ENCODE measurements at regions not wholly inside any gene's neighbourhood (a gene's known extent, or its start where the extent isn't known, plus 50 kb on each side); places are given as distances from the start of the nearest gene placed in this dataset.

DNA sequence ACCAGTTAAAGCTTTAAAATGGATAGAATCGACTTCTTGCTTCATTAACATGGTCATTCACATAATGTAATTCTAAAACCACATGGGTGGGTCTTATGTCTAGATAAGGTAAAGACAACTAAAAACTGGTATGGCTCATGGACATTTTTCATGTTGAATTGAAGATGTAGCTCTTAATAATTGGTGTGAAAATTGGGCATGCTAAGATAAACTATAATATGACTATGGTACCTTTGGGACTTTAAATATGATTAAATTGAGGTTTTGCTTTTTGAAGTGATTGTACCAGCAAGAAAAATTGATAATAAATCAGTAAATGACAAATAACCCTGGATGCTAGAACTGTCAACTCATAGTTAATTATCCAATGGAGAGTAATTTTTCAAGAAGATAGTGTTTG is 710.7 kb upstream of the PTPRD start:
- DNase-seq (ENCODE audit: low spot score), result no peak

DNA sequence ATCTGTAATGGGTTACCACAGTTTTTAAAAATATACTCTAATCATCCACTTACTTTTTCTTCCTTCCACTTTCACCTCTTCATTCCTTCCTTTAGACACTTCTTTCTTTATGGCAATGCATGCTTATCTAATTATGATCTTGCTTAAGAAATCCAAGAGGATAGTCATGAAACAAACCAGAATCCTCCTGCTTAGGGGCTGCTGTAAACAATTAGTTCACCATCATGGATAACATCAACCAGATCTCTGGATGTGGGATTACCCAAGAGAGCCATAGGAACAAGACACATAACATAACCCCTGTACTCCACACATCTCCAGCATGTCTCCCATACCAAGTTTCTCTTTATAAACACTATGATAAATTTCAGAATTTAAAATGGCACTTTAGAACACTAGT is 713.4 kb upstream of the PTPRD start:
- DNase-seq (ENCODE audit: low spot score), result no peak

DNA sequence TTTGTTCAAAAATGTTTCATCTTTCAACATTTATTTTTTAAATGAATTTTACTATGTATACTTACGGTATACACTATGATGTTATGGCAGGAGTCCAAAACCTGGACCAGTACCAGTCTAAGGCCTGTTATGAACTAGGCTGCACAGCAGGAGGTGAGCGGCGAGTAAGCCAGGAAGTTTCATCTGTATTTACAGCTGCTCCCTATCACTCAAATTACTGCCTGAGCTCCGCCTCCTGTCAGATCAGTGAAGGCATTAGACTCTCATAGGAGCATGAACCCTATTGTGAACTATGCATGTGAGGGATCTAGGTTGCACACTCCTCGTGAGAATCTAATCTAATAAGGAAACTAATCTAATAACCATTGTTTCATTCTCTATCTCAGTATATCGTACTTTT is 715.5 kb upstream of the PTPRD start:
- no peak for DNase-seq (ENCODE audit: low spot score)

DNA sequence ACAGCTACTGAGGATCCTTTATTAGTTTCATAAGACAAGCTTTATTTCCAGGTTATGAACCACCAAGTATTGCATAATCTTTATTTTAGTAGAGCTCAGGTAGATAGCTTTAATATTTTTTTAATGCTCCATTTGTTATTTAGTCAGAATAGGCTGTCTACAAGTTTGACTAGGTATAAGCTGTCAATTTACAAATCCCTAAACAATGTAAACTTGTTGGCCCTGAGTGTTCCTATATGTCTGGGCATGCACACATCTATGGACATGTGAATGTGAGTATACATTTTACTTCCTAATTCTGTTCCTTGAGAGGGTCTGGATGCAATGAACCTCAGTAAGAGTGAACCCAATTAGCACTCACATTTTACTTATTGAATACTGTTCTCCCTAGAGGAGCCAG is 722.2 kb upstream of the PTPRD start:
- no peak for DNase-seq (ENCODE audit: low spot score)

DNA sequence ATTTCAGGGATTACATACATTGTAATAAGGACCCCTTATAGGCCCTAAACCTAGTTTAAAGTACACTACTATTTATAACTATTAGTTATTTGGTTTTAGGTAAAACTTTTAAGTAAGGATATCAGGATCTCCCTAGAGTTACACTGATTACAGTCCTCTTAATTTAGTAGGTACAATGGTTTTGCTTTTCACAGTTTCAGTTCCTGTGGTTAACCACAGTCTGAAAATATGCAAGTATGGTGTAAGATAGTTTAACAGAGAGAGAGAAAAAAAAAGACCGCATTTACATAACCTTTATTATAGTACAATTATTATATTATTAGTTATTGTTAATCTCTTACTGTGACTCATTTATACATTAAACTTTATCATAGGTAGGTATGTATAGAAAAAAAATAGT is 725.3 kb upstream of the PTPRD start:
- no peak for DNase-seq (ENCODE audit: low spot score)

DNA sequence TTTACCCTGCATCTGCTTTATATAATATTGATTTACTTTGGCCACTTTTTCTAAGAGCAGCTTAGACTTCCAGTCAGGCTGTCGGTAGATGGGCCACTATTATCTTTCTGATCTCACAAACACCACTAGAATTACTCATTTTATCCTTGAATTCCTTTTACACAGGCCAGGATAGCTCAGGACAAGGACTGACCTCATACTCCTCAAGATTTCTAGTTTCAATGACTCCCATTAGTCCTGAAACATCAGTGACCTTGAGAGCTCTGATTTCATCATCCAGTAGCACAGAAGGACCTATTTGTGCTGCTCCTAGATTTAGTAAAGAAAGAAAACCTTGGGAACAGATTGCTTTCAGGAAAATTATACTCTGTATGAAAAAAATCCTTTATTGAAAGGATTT is 727.9 kb upstream of the PTPRD start:
- no peak for DNase-seq (ENCODE audit: low spot score)

DNA sequence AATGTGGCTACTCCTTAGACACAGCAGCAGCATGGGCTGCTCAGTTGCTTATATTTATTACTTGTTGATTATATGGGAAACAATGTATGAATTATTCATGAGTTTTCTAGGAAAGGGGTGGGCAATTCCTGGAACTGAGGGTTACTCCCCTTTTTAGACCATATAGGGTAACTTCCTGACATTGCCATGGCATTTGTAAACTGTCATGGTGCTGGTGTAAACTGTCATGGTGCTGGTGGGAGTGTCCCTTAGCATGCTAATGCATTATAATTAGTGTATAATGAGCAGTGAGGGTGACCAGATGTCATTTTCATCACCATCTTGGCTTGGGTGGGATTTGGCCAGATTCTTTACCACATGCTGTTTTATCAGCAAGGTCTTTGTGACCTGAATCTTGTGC is 734.6 kb upstream of the PTPRD start:
- DNase-seq (ENCODE audit: low spot score), result no peak

DNA sequence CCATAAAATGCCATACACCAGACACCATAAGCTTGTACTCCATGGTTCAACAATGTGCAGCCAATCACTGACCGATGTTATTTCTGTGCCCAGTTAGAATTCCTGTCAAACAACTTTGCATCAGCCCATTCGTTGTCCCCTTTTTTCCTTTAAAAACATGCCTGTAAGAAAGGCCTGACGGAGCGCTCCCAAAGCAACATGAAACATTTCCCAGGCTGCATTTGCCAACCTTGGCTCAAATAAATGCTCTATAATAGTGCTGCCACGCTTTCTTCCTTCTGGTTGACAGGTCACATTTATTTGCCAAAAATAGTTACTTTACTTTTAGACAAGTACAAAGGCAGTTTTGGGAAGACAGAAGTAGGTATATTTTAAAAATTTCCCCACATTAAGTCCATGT is 735.6 kb upstream of the PTPRD start:
- no peak for DNase-seq (ENCODE audit: low spot score)

DNA sequence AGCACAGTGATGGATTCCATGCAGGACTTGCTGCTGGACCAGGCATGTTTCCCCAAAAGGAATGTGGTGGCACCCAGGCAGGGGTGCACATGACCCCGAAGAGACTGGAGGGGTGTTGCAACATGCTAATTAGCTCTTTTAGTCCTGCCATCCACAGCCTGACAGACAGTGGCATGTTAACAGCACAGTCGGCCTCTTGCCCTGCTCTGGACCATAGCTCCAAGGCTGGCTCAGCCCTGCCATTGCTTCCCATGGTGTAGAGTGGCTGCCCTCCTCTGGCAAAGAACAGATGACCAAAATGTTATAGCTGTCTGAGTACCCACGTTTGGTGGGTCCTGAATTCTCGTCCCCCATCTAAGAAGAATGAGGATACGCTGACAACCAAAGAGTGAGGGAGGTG is 736.4 kb upstream of the PTPRD start:
- DNase-seq (ENCODE audit: low spot score), result no peak

DNA sequence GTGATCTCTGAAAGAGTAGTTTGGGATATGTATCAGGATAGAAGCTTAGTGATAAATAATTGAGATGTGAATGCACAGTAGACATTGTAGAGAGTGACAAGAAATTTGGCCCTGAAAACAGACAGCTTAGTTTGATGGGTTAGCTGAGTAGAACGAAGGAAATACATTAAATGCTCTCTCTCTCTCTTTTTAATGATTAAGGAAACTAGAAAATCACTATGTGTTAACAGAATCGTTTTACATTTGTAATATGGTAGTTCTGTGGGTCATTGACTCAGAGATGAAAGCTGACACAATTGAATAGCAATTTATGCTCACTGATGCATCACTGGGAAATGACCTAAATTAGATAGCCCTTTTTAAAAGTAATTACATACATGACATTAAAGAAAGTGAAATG is 739.8 kb upstream of the PTPRD start:
- DNase-seq (ENCODE audit: low spot score), result no peak

DNA sequence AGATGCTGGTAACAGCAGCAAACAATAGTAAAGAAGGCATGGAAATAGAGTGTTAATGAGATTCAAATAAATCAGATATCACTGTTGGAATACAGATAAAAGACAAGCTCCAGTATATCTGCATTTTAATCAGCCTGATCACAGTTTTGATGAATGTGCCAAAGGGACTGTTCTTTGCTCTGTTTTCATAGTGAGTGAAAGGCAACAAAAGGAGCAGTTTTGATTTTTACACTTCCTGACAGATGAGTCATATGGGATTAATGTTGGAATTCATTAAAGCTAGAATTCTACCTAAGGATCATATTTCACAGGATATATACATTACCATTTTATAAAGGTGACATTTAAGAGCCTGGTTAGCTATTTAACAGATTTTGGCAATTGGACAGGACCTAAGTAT is 743.3 kb upstream of the PTPRD start:
- DNase-seq (ENCODE audit: low spot score), result no peak

DNA sequence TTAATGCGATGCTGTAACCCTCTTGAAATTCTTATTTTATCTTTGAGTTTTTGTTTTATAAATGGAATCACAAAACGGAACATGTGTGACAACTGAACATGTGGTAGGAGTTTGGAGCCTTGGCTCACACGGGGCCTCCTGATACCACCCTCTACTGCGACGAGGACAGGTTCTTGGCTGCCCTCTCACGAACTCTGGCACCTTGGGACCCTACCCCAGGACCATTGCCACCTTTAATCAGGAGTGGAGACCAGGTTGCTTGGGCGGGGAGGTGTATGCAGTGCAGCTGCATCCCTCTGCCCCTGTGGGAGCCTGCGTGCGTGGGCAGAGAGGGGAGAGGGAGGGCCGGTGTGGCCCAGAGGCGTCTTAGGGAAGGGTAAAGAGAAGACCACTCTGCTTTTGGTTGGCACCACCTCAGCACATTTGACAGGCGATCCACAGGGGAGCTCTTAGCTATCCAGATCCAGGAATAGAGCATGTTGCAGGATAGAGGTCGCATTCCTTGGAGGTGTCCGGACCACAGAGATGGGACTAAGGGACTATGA is 753.9 kb upstream of the PTPRD start:
- no peak for DNase-seq (ENCODE audit: low spot score)

DNA sequence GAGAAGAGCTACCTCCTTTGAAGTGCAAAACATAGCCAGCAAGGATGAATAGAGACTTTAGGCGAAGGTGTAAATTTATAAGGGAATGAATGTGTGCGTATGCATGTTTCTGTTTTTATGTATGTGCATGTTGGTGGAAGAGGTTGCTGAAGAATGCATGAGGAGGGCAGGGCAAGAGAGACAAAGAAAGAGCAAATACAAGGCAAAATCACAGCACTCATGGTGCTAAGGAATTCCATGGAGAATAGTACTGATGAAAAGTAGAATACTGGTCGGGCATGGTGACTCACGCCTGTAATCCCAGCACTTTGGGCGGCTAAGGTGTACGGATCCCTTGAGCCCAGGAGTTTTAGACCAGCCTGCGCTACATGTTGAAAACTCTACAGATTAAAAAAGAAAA is 762.1 kb upstream of the PTPRD start:
- DNase-seq (ENCODE audit: low spot score), result no peak

DNA sequence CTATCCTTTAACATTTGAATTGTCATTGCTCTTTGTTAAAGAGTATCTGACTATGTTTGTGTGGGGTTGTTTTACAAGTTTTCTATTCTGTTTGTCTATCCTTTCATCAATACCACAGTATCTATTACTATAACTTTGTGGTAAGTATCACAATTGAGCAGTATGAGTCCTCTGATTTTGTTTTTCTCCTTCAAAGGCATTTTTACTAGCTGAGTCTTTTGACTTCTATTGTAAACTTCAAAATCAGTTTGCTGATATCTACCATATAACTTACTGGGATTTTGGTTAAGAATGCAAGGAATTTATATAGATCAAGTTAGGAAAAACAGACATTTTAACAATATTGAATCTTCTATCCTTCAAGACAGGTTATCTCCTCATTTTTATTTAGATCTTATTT is 789.8 kb upstream of the PTPRD start:
- DNase-seq (ENCODE audit: low spot score), result no peak

DNA sequence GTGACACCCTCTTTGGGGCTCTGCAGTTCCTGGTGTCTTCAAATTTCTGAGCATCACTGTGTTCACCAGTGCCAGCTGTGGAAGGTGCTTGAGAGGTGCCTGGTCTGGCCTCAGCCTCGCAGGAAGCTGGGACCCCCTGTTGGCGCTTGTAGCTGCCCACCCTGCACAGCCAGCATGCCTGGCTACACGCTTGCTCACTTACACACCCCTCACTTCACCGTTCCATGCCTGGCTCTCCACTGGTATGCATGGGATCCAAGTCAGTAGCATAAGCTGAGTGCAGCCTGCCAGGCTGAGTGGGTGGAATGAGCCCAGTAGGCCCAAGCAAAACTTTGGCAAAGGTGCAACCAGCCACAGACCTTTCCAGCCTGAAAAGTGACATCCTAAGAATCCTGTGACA is 801.4 kb upstream of the PTPRD start:
- no peak for DNase-seq (ENCODE audit: low spot score)

DNA sequence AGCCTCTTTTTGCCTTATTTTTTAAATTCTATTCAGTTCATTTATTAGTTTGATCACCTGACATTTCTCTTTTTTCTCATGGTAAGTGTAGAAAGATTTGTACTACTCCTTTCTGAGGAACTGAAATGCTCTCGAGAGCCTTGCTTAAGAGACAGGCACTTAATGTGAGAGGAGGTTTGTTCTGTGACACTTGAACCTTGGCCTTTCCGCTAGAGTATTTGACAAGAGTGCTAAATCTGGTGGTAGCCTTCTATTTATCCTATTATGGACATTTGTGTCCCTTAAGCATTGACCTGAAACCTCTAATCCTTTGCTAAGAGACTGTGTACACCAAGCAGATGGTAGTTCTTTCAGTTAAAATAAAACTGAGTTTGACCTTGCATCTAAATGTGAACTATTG is 805.0 kb upstream of the PTPRD start:
- DNase-seq (ENCODE audit: low spot score), result no peak

DNA sequence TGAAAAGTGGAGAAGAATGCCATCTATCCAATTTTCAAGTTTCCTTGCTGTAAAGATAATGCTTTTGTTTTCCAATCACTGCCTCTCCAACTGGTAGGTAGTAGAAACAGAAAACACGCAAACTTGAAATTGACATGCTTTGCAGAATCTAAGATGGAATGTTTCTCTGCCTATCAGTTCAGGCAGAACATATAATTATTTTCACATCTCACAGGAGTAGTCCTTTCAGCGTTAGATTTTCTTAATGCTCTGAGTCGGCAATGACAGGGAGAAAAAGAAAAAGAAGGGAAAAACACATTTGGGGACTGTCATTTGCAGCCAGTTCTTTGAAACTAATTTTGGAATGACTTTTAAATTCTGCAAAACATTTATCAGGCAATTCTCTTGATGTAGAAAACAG is 818.7 kb upstream of the PTPRD start:
- no peak for DNase-seq (ENCODE audit: low spot score)

DNA sequence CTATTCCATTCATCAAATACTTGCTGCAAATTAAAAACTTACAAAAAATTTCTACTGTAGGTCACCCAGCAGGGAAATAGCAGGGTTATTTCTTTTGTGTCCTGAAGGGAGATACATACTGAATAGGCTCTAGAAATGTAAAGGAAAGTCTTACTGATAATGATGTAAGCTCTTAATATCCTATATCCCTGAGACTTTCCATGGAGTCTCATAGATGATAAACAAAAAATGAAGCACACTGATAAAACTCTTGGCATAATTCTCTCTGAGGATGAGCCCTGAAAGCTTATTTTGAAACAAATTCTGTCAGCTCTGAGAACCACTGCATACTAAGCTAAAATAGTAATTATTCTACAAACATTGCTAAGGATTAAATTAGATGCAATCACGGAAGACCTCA is 819.6 kb upstream of the PTPRD start:
- DNase-seq (ENCODE audit: low spot score), result no peak

DNA sequence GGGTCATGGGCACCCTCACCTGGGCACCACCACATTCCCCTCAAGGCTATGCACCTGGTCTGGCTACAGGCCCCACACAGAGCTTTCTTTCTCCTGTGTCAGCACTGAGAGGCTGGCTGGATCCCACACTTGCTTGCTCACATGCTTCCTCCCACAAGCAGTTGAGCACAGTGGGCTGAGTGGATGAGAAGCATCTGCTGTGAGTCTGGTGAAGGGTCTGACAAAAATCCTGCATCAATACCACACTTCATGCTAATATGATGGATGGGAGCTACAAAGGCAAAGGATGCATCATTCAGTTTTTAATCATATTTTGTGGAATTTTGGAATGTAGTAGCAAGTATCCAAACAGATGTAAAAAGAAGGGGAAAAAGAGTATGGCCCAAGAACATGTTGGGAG is 830.8 kb upstream of the PTPRD start:
- DNase-seq (ENCODE audit: low spot score), result no peak

DNA sequence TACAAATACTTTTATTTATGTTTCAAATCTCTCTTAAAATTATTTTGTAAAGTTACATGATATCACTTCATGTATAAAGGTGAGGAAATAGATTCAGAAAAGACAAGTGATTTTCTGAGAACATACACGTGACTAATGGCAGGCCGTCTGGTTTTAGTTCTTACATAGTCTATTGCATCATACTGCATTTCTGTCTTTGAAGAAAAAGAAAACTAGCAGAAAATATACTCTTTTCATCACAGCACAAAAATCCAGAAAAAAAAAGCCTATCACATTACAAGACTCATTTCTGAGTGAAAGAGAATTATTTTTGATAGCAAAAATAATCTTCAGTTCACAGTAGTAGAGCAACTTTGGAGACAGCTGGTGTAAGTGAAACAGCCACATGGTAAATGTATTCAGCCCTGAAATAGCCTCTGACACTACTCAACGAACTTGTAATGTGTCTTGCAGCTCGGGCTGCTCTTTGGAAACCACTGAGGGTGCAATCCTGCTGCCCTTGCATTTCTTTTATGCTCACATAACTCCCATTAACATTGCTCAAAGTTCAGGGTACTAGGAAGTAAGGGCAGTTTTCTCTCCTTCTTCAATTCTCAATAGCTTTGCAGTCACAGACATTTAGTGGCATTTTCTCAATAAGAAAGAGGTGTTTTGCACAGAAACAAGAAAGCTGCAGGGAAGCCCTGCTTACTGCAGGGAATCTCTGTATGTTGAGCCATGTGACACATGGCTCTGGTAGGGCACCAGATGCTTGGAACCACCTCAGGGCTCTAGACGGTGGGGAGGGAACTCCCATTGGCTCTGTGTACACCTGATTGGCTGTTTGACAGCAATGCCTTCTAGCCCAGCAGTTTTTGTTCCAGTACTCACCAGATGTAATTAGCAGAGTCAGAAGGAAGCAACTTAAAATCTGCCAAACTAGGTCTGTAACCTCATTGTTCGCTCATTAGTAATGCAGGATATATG is 845.3 kb upstream of the PTPRD start:
- no peak for DNase-seq (ENCODE audit: low spot score)

DNA sequence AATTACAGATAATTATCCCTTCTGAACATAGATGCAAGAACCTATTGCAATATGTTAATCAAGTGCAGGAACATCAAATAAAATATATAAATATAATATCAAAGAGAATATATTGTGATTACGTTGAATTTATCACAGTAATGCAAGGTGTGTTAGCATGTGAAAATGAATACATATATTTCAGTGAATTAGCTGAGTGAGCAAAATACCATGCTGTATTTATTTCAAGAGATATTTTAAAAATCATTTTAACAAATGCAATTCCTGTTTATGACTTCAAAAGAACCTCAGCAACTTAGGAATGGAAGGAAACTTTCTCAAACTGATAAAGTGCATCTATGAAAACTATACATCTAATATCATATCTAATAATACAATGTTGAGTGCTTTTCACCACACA is 856.9 kb upstream of the PTPRD start:
- no peak for DNase-seq (ENCODE audit: low spot score)

DNA sequence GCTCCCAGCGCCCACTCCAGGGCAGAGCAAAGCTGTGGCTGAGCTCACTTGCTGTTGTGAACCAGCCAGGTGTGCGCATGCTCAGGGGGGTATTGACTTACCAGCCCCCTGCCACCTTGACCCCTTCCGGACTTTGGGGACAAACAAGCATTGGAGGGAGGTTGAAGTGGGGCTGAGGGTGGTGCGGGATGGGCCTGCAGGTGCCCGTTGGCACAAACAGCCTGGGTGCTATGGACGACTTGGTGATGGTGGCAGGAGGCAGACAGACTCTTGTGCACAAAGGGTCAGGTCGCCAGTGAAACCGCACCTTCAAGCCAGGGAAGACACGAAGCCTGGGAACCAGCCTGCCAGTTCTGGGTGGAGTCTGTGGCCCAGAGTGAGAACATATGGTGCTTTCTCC is 858.5 kb upstream of the PTPRD start:
- DNase-seq (ENCODE audit: low spot score), result no peak

DNA sequence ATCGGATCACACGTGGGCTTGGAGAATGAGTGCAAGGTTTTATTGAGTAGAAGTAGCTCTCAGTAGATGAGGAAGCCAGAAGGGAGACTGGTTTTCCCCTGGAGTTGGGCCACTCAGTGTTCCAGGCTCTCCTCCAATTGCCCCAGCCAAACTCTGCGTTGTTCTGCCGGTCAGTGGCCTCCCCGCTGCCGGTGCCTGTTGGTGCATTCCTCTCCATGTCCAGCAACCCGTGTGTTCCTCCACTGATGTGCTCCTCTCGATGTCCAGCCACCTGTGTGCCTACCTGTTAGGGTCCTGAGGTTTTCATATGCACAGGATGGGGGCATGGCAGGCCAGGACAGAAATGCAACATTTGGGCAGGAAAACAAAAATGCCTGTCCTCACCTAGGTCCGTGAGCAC is 888.0 kb upstream of the PTPRD start:
- DNase-seq (ENCODE audit: low spot score), result no peak

DNA sequence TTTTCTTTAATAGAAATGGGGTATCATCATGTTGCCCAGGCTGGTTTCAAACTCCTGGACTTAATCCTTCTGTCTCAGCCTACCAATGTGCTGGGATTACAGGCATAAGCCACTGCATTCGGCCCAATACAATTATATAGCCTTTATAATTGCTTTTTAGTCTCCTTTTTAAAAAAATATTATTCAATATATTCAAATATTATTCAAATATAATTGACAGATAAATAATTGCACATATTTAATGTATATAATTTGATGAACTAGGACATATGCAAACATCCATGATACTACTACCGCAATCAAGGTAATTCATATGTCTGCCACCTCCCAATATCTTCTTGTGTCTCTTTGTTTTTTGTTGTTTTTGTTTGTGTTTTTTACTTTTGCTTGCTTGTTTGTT is 894.2 kb upstream of the PTPRD start:
- DNase-seq (ENCODE audit: low spot score), result no peak

Data from AG20443 (cell line).